ENCODE measurements at regions not wholly inside any gene's neighbourhood (a gene's known extent, or its start where the extent isn't known, plus 50 kb on each side); places are given as distances from the start of the nearest gene placed in this dataset.

DNA sequence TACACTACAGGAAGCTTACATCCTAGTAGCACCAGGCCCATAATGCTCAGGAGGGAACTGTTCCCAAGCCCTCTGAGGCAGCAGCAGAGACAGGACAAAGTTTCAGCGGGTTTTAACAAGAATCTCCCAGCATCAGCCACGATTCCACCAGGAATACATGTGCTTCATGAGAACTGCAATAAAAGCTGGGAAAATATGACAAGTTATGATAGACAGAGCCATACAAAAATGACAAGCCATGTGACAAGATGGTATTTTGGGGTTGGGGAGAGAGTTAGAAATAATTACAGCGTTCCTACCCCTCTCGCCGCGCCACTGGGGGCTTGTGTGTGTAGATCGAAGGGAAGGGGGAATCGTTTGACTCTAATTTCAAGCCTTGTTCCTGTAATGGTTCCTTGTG, 112.7 kb upstream of the CTBP2 start:
- TF ChIP-seq, protein P1, sequence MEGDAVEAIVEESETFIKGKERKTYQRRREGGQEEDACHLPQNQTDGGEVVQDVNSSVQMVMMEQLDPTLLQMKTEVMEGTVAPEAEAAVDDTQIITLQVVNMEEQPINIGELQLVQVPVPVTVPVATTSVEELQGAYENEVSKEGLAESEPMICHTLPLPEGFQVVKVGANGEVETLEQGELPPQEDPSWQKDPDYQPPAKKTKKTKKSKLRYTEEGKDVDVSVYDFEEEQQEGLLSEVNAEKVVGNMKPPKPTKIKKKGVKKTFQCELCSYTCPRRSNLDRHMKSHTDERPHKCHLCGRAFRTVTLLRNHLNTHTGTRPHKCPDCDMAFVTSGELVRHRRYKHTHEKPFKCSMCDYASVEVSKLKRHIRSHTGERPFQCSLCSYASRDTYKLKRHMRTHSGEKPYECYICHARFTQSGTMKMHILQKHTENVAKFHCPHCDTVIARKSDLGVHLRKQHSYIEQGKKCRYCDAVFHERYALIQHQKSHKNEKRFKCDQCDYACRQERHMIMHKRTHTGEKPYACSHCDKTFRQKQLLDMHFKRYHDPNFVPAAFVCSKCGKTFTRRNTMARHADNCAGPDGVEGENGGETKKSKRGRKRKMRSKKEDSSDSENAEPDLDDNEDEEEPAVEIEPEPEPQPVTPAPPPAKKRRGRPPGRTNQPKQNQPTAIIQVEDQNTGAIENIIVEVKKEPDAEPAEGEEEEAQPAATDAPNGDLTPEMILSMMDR (conservative IDR thresholded peaks at IDR 0.05): no peak
- Mint-ChIP-seq H3K36me3 (no peaks in the 10 kb centered on the region), H3K27me3 (peaks cover 5% of the 10 kb centered on the region), H3K27ac (no peak overlapping the region), H3K4me3 (no peak overlapping the region), H3K9me3 (peaks cover 4% of the 10 kb centered on the region), H3K4me1 (ENCODE audit: unreplicated experiment) (no peaks in the 10 kb centered on the region)
- no peak for DNase-seq (ENCODE audit: extremely low spot score, unreplicated experiment)

DNA sequence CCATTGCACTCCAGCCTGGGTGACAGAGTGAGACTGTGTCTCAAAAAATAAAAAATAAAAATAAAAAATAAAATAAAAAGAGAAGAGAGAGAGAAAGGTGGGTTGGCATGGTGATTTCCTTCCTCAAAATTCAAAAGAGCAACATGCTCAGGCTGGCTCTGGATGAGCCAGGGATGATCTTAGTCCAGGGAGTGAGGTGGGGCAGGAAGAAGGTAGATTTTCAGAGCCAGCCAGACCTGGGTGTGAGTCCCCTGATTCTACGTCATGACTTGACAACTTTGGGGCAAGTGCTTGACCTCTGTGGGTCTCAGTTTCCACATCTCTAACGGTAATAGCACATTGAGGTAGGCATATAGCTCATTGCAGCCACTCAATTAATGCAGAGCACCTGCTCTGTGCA, 109.4 kb upstream of the CTBP2 start:
- DNase-seq (ENCODE audit: extremely low spot score, unreplicated experiment): no peak
- Mint-ChIP-seq H3K36me3 (no peaks in the 10 kb centered on the region), H3K9me3 (no peaks in the 10 kb centered on the region), H3K4me3 (no peak overlapping the region), H3K27me3 (peaks cover 5% of the 10 kb centered on the region), H3K27ac (no peak overlapping the region), H3K4me1 (ENCODE audit: unreplicated experiment) (no peaks in the 10 kb centered on the region)
- TF ChIP-seq, protein P1 (conservative IDR thresholded peaks at IDR 0.05): no peak

DNA sequence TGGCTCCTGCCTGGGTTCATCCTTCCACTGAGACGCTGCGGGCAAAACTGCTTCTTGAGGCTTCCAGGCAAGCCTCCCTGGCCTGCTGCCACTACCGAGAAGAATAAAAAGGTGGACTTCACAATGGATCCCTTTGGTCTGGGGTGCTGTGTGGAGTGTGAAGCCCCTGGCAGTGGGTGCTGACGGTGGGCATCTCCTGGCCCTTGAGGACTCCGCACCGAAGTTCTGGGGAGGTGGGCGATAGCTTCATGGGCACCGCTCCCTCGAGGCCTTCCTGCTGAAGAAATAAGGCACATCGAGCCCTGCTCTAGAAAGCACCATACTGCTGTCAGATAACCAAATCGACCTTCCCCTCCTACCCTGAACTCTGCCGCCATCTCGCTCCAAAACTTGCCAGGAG, 106.6 kb upstream of the CTBP2 start:
- Mint-ChIP-seq H3K4me1 (ENCODE audit: unreplicated experiment) (peaks cover 3% of the 10 kb centered on the region), H3K36me3 (no peaks in the 10 kb centered on the region), H3K9me3 (no peaks in the 10 kb centered on the region), H3K27me3 (peaks cover 5% of the 10 kb centered on the region), H3K4me3 (no peak overlapping the region), H3K27ac (no peak overlapping the region)
- DNase-seq (ENCODE audit: extremely low spot score, unreplicated experiment): no peak
- TF ChIP-seq, protein P1 (conservative IDR thresholded peaks at IDR 0.05): no peak

DNA sequence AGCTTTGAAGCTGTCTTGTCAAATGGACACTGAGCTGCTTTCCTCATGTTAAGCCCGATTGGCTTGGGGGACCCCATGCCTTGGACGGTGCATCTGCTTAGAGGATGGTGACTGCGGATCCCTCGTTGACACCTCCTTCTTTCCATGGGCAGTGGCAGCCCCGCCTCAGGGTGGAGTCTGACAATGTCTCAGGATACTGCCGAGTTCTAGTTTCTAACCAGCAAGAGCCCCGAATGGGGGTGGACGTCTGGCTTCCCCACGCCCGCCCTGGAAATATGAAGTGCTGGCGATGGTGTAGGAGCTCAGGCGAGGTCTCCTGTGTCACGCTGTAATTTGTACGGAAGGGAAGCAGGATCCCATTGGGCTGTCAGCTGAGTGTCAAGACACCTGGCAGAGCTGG, 106.2 kb upstream of the CTBP2 start:
- no peaks in the 10 kb centered on the region for H3K9me3 Mint-ChIP-seq
- no peak overlapping the region for H3K27ac Mint-ChIP-seq
- no peaks in the 10 kb centered on the region for H3K36me3 Mint-ChIP-seq
- TF ChIP-seq, protein P1 (conservative IDR thresholded peaks at IDR 0.05): no peak
- DNase-seq (ENCODE audit: extremely low spot score, unreplicated experiment): no peak
- H3K27me3 Mint-ChIP-seq: peaks cover 5% of the 10 kb centered on the region
- H3K4me3 Mint-ChIP-seq: no peak overlapping the region
- H3K4me1 Mint-ChIP-seq (ENCODE audit: unreplicated experiment): peaks cover 4% of the 10 kb centered on the region

DNA sequence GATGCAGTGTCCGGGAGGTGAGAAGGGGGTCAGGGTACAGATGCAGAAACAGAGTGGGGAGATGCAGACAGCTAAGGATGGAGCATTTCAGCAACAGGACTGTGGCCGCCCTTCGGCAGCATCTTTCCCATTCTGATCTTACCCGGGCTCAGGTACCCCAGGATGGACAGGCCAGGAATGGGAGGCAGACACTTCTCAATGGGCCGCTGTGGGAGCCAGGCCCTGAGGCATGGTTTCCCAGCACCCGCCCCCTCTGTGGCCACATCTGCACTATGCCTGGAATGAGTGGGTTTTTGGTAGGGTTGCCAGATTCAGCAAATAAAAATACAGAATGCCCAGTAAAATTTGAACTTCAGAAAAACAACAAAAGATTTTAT, 105.2 kb upstream of the CTBP2 start:
- DNase-seq (ENCODE audit: extremely low spot score, unreplicated experiment): peak; percentile 52
- TF ChIP-seq, protein P1 (conservative IDR thresholded peaks at IDR 0.05): no peak
- no peaks in the 10 kb centered on the region for H3K36me3 Mint-ChIP-seq
- H3K27ac Mint-ChIP-seq: no peak overlapping the region
- H3K27me3 Mint-ChIP-seq: peaks cover 5% of the 10 kb centered on the region
- no peaks in the 10 kb centered on the region for H3K9me3 Mint-ChIP-seq
- H3K4me1 Mint-ChIP-seq (ENCODE audit: unreplicated experiment): peaks cover 4% of the 10 kb centered on the region
- no peak overlapping the region for H3K4me3 Mint-ChIP-seq

Measured in type B pancreatic cell (in vitro differentiated cells).